Mesenchymal stem cell (in vitro differentiated cells and primary cell): ENCODE measurements at regions not wholly inside any gene's neighbourhood (a gene's known extent, or its start where the extent isn't known, plus 50 kb on each side); places are given as distances from the start of the nearest gene placed in this dataset.
A peak's percentile ranks its signal among the peaks of the same experiment; 100 is the strongest.

Experiments used
- DNase-seq: peaks from one replicate; pipeline ENCODE4 v3.0.0-alpha.2; 2013
- H2AFZ ChIP-seq: one replicate; pipeline ENCODE4 v1.6.1; 2013; ENCODE audit warnings: low read depth, mild to moderate bottlenecking, control low read depth, inconsistent platforms, low read length, moderate library complexity
- H2AK5ac ChIP-seq: 2 replicates; pipeline ENCODE4 v1.6.1; 2013; ENCODE audit warnings: low read length, moderate library complexity, mild to moderate bottlenecking, inconsistent platforms; ENCODE audit not compliant: severe bottlenecking
- H2BK120ac ChIP-seq: one replicate; pipeline ENCODE4 v1.6.1; 2013; ENCODE audit warnings: low read depth, mild to moderate bottlenecking, inconsistent platforms, low read length, moderate library complexity
- H2BK12ac ChIP-seq, 2 experiments: one replicate each; pipeline ENCODE4 v1.6.1; 2013; ENCODE audit warnings: inconsistent platforms in 2 of 2, low read length in 2 of 2, mild to moderate bottlenecking in 2 of 2, moderate library complexity in 2 of 2, control low read depth in 1 of 2
- H2BK15ac ChIP-seq: one replicate; pipeline ENCODE4 v1.6.1; 2013; ENCODE audit warnings: mild to moderate bottlenecking, low read depth, inconsistent platforms; ENCODE audit not compliant: poor library complexity, severe bottlenecking
- H2BK5ac ChIP-seq: 2 replicates; pipeline ENCODE4 v1.6.1; 2013; ENCODE audit warnings: low read depth, mild to moderate bottlenecking, low read length, control low read depth, inconsistent platforms; ENCODE audit not compliant: poor library complexity, severe bottlenecking
- H3K14ac ChIP-seq, 2 experiments: one replicate each; pipeline ENCODE4 v1.6.1; 2013; ENCODE audit warnings: inconsistent platforms in 2 of 2, low read length in 2 of 2, control low read depth in 1 of 2, mild to moderate bottlenecking in 1 of 2, moderate library complexity in 1 of 2
- H3K18ac ChIP-seq, 2 experiments: one replicate each; pipeline ENCODE4 v1.6.1; 2013; ENCODE audit warnings: inconsistent platforms in 2 of 2, low read length in 2 of 2, control low read depth in 1 of 2, low read depth in 1 of 2, mild to moderate bottlenecking in 1 of 2
- H3K23ac ChIP-seq, 2 experiments: one replicate each; pipeline ENCODE4 v1.6.1; 2013; ENCODE audit warnings: inconsistent platforms in 2 of 2, low read length in 2 of 2, mild to moderate bottlenecking in 2 of 2, moderate library complexity in 2 of 2, control low read depth in 1 of 2
- H3K27ac ChIP-seq: 2 replicates; pipeline ENCODE4 v1.5.1; 2013; ENCODE audit warnings: mild to moderate bottlenecking, moderate library complexity, low read length, control low read depth, inconsistent platforms; ENCODE audit not compliant: poor library complexity, severe bottlenecking
- H3K27me3 ChIP-seq, 2 experiments: 2 replicates each; pipeline versions ENCODE4 v1.6.1 to v1.7.0; 2013; ENCODE audit warnings: low read length in 2 of 2, mild to moderate bottlenecking in 2 of 2, moderate library complexity in 2 of 2, control low read depth in 1 of 2, inconsistent platforms in 1 of 2; ENCODE audit not compliant: control insufficient read depth in 1 of 2, insufficient read depth in 1 of 2
- H3K36me3 ChIP-seq, 2 experiments: 2 replicates each; pipeline versions ENCODE4 v1.6.1 to v1.7.0; 2013; ENCODE audit warnings: low read length in 2 of 2, control low read depth in 1 of 2, inconsistent platforms in 1 of 2, low read depth in 1 of 2, mild to moderate bottlenecking in 1 of 2; ENCODE audit not compliant: insufficient read depth in 2 of 2, control insufficient read depth in 1 of 2
- H3K4ac ChIP-seq, 2 experiments: one replicate each; pipeline ENCODE4 v1.6.1; 2013; ENCODE audit warnings: inconsistent platforms in 2 of 2, low read length in 2 of 2, mild to moderate bottlenecking in 2 of 2, moderate library complexity in 2 of 2, control low read depth in 1 of 2, low read depth in 1 of 2
- H3K4me1 ChIP-seq: 2 replicates; pipeline ENCODE4 v1.6.1; 2013; ENCODE audit warnings: low read depth, low read length, control low read depth; ENCODE audit not compliant: control insufficient read depth, insufficient read depth
- H3K4me2 ChIP-seq: 2 replicates; pipeline ENCODE4 v1.6.1; 2013; ENCODE audit warnings: low read length, mild to moderate bottlenecking, inconsistent platforms; ENCODE audit not compliant: poor library complexity, severe bottlenecking
- H3K4me3 ChIP-seq, 2 experiments: 2 replicates each; pipeline versions ENCODE4 v1.5.1 to v1.7.0; 2013; ENCODE audit warnings: low read length in 2 of 2, mild to moderate bottlenecking in 2 of 2, control low read depth in 1 of 2, low read depth in 1 of 2; ENCODE audit not compliant: insufficient read depth in 1 of 2
- H3K79me1 ChIP-seq: replicated peaks from 2 replicates; pipeline ENCODE4 v1.6.1; 2013; ENCODE audit warnings: mild to moderate bottlenecking, control low read depth, low read length, inconsistent platforms; ENCODE audit not compliant: poor library complexity, severe bottlenecking
- H3K9ac ChIP-seq: 2 replicates; pipeline ENCODE4 v1.7.0; 2013; ENCODE audit warnings: mild to moderate bottlenecking, low read length, moderate library complexity
- H3K9me3 ChIP-seq: 2 replicates; pipeline ENCODE4 v1.7.0; 2013; ENCODE audit warnings: mild to moderate bottlenecking, low read length; ENCODE audit not compliant: control insufficient read depth
- H4K8ac ChIP-seq: one replicate; pipeline ENCODE4 v1.6.1; 2013; ENCODE audit warnings: inconsistent platforms, mild to moderate bottlenecking, low read length, moderate library complexity
- H4K91ac ChIP-seq: one replicate; pipeline ENCODE4 v1.6.1; 2013; ENCODE audit warnings: mild to moderate bottlenecking, low read length, inconsistent platforms
- WGBS: methylation state at CpG from one replicate; pipeline ENCODE4 v1.1.7; 2013; ENCODE audit warnings: mixed read lengths; 5-methylcytosine and 5-hydroxymethylcytosine counted together

- H3K9ac ChIP-seq, result no peak overlapping the region
- no peak overlapping the region for H2BK12ac ChIP-seq
- no peak overlapping the region for H3K4ac ChIP-seq
- no peak overlapping the region for H2BK15ac ChIP-seq
- H3K79me1 ChIP-seq, result no peaks in the 10 kb centered on the region
- H3K4me3 ChIP-seq, result peak overlapping the region in 1 of 2 experiments; percentile 47
- no peak overlapping the region for H2AFZ ChIP-seq
- H3K27ac ChIP-seq, result no peak overlapping the region
- no peak overlapping the region for H4K91ac ChIP-seq
- H3K4me1 ChIP-seq, result peaks cover 4% of the 10 kb centered on the region
- no peak for DNase-seq
- H3K23ac ChIP-seq, result no peak overlapping the region
- no peak overlapping the region for H4K8ac ChIP-seq
- H3K27me3 ChIP-seq, result peaks cover 0 to 14% of the 10 kb centered on the region in 2 experiments
- H3K9me3 ChIP-seq, result peaks cover 12% of the 10 kb centered on the region
- H2BK5ac ChIP-seq, result no peak overlapping the region
- H2AK5ac ChIP-seq, result no peak overlapping the region
- H3K14ac ChIP-seq, result no peak overlapping the region
- no peak overlapping the region for H3K4me2 ChIP-seq
- 95% methylated on average over 1 of the region's 1 CpG for WGBS
- no peak overlapping the region for H2BK120ac ChIP-seq
- H3K36me3 ChIP-seq, result no peaks in the 10 kb centered on the region
- H3K18ac ChIP-seq, result no peak overlapping the region
These were observed 215.0 kb downstream of the SEMA6A start for GRCh38 chr5:116359592-116359991.

GRCh38 chr5:116358911-116359418, 215.7 kb downstream of the SEMA6A start:
- Histone ChIP-seq H3K18ac (no peak overlapping the region), H3K36me3 (no peaks in the 10 kb centered on the region), H2AFZ (no peak overlapping the region), H3K9me3 (peaks cover 18% of the 10 kb centered on the region), H2BK12ac (no peak overlapping the region), H4K91ac (no peak overlapping the region), H3K4ac (no peak overlapping the region), H3K14ac (no peak overlapping the region), H3K27me3 (peaks cover 0 to 14% of the 10 kb centered on the region in 2 experiments), H2BK120ac (no peak overlapping the region), H2AK5ac (no peak overlapping the region), H2BK15ac (no peak overlapping the region), H3K4me1 (peaks cover 4% of the 10 kb centered on the region), H3K23ac (no peak overlapping the region), H2BK5ac (no peak overlapping the region), H3K27ac (no peak overlapping the region), H3K79me1 (no peaks in the 10 kb centered on the region), H4K8ac (no peak overlapping the region), H3K9ac (no peak overlapping the region), H3K4me2 (no peak overlapping the region), H3K4me3 (no peak overlapping the region)
- no CpG with 5 or more reads among the region's 1 CpG for WGBS
- DNase-seq, result no peak

DNA sequence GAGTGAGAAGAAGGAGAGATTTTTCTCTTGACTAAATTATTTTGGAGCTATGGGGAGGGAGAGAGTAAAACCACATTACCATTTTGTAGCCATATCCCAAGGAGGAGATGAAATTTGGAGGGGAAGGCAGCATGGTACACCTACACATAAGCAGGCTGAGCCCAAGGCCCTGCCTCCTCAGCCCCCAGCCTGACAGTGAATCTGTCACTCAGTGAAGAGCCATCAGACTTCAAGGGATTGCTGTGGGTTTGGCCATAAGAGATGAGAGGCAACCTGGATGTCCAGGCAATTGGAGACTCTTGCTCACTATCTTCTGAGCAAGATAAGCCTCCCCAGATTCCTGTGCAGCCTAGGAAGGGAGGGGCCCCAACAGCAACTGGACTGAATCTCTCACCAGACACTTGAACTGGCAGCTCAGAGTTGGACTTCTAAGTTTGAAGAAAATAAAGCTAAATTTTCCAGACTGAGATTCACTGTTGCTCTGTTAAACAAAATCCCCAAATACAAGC, 216.6 kb downstream of the SEMA6A start:
- peaks cover 27% of the 10 kb centered on the region for H3K9me3 ChIP-seq
- DNase-seq, result no peak
- H3K4me1 ChIP-seq, result peaks cover 4% of the 10 kb centered on the region
- H3K9ac ChIP-seq, result no peak overlapping the region
- H4K91ac ChIP-seq, result no peak overlapping the region
- H3K36me3 ChIP-seq, result no peaks in the 10 kb centered on the region
- no peak overlapping the region for H3K14ac ChIP-seq
- H3K4ac ChIP-seq, result no peak overlapping the region
- no peak overlapping the region for H2BK5ac ChIP-seq
- peaks cover 0 to 14% of the 10 kb centered on the region in 2 experiments for H3K27me3 ChIP-seq
- no peak overlapping the region for H3K4me2 ChIP-seq
- H2AFZ ChIP-seq, result no peak overlapping the region
- H3K4me3 ChIP-seq, result no peak overlapping the region
- H4K8ac ChIP-seq, result no peak overlapping the region
- H3K79me1 ChIP-seq, result no peaks in the 10 kb centered on the region
- no peak overlapping the region for H2BK12ac ChIP-seq
- no peak overlapping the region for H2BK120ac ChIP-seq
- H3K18ac ChIP-seq, result no peak overlapping the region
- H3K23ac ChIP-seq, result no peak overlapping the region
- no peak overlapping the region for H2BK15ac ChIP-seq
- H3K27ac ChIP-seq, result no peak overlapping the region
- no peak overlapping the region for H2AK5ac ChIP-seq

DNA sequence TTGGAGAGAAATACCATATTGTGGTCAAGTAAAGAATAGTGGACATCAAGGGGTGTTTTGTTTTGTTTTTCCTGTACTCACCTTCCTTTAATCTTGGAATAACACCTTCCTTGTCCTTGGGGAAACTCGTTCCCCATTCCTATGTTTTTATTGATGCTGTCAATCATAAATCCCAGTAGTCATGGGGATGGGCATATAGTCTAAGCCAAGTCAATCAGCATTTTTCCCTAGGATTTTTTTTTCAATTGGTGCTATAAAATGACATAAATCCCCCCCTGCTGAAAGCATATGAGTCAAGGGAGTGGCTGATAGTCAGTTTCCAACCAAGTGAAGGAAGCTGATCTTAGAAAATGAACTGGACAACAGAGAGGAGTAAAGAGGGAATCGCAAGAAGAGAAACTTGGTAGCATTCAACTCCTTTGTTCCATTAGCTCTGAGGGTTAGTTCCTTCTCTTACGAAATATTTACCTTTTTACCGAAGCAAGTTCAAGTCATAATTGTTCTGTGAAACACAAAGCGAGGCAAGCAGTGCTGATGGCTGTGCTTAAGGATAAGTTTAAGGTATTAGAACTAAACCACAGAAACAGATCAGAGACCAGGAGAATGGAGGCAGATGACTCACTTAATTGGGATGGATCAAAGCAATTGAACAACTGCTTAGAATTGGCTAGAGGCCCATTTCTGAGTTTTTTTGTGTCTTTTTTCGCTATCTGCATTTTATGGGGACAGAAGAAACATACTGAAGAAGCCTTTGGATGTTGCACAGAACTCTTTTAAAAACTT, 218.6 kb downstream of the SEMA6A start:
- Histone ChIP-seq H2AK5ac (no peak overlapping the region), H2BK120ac (no peak overlapping the region)

More for the DNA sequence above, 218.6 kb downstream of the SEMA6A start:
- Histone ChIP-seq H2AFZ (no peak overlapping the region), H3K4ac (no peak overlapping the region), H3K18ac (no peak overlapping the region), H2BK5ac (no peak overlapping the region), H3K14ac (no peak overlapping the region), H3K79me1 (no peaks in the 10 kb centered on the region), H3K9ac (no peak overlapping the region), H3K36me3 (no peaks in the 10 kb centered on the region), H3K27me3 (peaks cover 0 to 3% of the 10 kb centered on the region in 2 experiments), H3K9me3 (peaks cover 40% of the 10 kb centered on the region), H3K27ac (no peak overlapping the region), H3K23ac (no peak overlapping the region), H2BK12ac (no peak overlapping the region), H4K91ac (no peak overlapping the region), H3K4me1 (peaks cover under 1% of the 10 kb centered on the region), H4K8ac (no peak overlapping the region), H3K4me3 (no peak overlapping the region), H3K4me2 (no peak overlapping the region), H2BK15ac (no peak overlapping the region)
- DNase-seq, result no peak
- WGBS, result over 99% methylated on average over 5 of the region's 6 CpGs
